Limb (tissue), 2 donors: ENCODE measurements at regions not wholly inside any gene's neighbourhood (a gene's known extent, or its start where the extent isn't known, plus 50 kb on each side); places are given as distances from the start of the nearest gene placed in this dataset.

Experiments used
- DNase-seq, 2 donors: peaks; one replicate each; pipeline ENCODE4 v3.0.0-alpha.2; 2016; ENCODE audit errors: extremely low spot score in 2 of 2

DNA sequence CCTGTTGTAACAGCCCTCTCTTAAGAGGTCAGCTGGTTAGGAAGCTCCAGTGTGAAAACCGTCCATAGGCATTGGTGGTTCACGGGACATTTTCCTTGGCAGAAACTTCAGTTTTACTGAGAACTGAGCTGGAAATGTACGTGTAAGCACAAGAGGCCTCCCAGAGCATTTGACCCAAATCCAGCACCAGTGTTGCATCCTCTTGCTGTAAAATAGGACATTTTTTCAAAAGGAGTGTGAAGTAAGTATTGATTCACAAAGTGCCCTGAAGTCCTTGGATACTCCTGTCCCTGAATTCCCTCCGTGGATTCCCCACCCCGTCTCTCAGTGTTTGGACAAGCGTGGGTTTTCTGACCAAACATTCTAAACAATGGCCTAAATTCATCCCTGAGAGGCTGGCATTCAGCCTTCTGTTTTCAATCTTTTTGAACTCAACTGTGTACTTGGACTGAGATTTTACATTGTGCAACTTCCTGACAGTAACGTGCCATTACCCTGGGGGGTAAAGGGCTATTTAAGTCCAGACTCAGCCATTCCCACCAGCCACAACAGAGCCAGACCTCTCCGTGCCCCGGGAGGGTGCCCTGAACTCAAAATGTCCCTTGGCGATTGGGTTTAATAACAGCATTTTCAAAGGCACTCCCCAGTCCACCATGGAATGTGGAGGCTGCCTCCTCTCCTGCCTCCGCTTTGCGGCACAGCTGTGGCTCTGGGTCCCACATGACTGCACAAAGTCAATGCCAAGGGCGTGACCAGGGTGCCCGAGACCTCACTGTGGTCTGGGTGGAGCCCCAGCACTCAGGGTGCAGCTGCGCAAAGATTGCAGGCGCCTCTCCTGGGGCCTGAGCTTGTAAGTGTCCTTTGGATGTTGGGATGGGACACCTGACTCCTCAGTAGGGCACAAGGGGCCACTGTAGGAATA lies 92.7 kb upstream of the AFDN start:
- DNase-seq: no peak

DNA sequence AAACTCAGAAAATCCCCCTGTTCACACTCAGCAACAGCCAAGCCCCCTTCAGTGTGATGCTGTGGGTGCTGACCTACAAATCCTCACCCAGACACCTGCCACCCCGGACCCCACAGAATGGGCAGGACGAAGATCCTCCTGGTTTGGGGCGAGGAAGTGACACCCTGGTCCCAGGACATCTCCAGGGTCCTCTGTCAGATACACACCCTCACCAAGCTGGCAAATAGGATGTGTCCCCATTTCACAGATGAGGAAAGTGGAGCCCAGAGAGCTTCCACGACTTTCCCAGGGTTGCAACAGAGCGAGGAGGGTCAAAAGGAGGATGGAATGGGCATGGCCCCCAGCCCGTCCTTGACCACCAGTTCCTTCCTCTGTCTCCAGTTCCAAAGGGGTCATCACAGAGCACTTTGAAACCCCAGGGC lies 92.0 kb upstream of the AFDN start:
- DNase-seq: peak in 1 of 2 donors; percentile 30

DNA sequence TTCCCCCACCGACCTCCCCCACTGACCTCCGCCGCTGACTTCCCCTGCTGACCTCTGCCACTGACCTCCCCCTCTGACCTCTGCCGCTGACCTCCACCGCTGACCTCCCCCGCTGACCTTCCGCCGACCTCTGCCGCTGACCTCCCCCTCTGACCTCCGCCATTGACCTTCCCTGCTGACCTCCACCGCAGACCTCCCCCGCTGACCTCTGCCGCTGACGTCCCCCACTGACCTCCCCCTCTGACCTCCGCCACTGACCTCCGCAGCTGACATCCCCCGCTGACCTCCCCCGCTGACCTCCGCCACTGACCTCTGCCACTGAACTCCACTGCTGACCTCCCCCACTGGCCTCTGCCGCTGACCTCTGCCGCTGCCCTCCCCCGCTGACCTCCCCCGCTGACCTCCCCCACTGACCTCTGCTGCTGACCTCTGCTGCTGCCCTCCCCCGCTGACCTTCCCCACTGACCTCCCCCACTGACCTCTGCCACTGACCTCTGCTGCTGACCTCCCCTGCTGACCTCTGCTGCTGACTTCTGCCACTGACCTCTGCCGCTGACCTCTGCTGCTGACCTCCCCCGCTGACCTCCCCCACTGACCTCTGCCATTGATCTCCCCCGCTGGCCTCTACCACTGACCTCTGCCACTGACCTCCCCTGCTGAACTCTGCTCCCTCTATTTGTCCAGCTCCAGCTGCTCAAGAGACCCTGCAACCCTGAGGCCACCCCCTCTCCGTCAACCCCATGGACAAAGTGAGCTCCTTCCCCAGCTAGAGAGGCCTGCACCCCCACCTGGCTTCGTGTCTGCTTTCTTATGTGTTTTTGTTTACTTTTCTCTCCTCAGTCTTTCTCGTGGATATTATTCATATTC lies 91.4 kb upstream of the AFDN start:
- DNase-seq: peak in 1 of 2 donors; percentile 38

DNA sequence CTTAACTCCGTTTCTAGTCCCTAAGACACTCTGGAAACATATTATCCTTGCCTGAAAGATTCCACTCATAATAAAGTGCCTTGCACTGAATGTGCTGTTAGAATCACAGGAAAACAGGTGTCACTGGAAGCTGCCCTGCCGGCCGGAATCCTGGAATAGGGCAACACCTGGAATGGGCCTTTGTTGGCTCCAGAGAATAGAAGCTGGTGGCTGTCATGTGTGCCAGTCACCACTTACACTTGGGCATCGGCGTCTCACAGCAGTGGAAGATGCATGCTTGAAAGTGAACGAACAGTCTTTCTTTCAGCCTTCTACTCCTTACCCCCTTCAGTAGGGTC lies 90.8 kb upstream of the AFDN start:
- DNase-seq: no peak

DNA sequence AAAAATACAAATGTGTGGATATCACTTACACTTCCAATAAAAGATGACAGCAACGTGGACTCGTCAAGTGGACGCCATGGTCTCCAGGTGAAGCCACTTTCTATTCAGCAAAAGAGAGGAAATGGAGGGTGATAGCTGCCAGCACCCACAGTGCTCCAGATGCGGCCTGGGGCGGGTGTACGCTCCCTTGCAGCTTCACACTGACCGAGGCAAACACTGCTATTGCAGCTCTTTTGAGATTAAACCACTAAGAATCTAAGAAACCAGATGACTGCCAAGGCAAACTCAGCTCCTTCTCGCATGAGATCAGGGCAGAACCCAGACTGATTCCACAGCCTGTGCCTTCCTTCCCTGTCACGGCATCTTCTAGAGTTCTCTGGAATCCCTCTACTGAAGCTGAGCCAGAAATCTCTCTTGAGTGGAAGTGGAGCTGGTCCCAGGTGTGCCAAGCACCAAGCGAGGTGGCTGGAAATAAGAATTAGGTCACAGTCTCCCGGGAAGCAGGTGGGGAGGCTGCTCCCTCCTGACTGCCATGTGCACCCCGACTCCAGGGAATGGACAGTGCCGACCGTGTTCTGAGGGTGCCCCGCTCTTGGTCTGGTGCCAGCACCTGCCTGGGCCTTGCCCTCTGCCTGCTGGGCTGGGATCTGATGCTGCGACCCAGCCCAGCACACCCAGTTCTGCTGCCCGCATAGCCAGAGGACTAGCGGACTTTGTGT lies 90.1 kb upstream of the AFDN start:
- DNase-seq: no peak

DNA sequence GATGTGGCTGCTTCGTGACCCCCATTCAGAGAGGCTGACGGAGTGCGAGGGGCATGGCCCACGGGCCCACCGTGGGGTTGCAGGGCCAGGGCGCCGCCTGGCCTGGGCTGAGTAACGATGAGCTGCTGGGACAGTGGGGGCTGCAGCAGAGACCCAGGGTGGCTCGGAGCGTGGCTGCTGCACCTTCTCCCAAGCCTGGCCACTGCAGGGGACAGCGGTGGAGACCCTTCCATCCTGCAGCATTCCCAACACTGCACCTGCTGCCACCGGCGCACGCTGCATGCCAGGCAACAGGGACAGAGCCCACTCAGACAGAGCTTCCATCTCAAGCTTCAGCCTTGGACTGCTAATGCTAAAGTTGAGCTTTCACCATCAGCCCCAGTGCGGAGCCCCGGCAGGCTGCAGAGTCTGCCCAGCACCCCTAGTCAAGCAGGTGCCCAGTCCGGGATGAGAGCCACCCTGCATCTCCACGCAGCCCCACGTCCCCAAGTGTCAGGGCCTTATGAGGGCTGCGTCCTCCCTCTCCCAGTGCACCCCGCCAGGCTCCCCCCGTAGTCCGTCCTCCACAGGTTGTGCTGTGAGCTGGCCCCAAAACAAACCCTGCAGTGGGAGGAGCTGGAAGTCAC lies 89.4 kb upstream of the AFDN start:
- no peak for DNase-seq

DNA sequence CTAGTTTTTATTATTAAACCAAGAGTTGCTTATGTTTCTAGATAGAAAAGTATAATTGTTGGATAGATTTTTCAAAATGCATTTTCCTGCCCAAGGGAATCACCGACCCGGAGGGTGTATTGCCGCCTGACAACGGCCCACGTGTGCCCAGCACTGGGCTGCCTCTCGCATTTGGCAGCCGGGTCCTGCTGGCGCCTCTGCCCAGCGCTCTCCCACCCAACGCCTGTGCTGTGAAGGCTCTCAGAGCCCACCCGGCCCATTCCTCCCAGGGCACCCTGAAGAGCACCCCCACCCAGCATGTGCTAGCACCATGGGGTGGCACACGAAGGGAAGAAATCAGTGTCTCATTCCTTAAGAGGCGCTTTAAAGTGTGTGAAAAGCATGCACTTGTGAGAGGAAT lies 88.3 kb upstream of the AFDN start:
- DNase-seq: no peak

DNA sequence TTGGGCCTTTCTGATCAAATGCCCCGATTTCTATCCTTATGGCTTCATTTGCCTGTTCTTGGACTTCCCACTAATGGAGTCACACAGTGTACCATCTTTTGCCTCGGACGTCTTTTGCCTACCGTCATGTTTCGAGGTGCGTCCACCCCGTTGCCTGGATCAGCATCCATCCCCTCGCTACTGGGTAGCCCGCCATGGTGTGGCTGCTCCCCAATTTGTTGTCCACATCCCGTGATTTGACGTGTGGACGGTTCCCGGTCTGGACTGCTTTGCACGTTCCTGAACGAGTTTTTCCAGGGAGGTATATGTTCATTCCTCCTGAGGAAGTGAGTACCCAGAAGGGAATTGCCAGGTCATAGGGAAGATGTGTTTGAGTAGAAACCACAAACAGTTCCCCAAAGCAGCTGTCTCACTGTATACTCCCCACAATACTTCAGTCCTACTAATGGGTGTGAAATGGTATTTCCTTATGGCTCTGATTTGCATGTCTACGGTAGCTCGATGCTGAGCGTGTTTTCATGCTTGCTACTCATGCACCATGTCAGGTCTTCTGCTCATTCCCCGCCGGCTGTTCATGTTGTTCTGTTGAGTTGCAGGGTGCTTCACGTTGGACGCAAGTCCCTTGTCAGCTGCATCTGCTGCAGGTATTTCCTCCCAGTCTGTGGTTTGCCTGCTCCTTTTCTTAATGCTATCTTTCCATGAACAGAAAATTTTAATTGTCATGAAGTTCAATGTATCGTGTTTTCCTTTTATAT lies 86.8 kb upstream of the AFDN start:
- DNase-seq: no peak

DNA sequence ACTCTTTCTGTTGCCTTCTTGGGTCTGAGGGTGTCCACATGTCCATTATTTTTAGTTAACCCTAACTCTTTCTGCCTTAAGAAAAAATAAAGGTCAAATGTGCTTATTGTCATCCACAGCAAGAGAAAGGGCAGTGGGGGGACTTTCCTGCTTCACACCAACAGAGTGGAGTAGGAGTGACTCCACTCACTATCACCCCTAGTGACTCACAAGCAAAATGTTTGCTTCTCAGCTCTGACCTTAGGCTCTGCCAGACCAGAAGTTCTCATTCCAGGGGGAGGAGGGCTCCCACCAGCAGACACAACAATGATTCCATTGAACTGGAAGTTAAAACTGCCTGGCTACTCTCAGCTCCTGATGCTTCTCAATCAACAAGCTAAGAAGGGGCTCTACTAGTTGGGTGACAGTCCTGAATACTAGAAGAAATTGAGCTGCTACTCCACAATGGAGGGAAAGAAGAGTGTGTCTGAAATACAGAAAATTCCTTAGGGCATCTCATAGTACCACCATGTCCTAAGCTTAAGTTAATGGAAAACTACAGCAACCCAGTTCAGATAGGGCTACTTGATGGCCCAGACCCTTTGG lies 83.9 kb upstream of the AFDN start:
- DNase-seq: no peak

DNA sequence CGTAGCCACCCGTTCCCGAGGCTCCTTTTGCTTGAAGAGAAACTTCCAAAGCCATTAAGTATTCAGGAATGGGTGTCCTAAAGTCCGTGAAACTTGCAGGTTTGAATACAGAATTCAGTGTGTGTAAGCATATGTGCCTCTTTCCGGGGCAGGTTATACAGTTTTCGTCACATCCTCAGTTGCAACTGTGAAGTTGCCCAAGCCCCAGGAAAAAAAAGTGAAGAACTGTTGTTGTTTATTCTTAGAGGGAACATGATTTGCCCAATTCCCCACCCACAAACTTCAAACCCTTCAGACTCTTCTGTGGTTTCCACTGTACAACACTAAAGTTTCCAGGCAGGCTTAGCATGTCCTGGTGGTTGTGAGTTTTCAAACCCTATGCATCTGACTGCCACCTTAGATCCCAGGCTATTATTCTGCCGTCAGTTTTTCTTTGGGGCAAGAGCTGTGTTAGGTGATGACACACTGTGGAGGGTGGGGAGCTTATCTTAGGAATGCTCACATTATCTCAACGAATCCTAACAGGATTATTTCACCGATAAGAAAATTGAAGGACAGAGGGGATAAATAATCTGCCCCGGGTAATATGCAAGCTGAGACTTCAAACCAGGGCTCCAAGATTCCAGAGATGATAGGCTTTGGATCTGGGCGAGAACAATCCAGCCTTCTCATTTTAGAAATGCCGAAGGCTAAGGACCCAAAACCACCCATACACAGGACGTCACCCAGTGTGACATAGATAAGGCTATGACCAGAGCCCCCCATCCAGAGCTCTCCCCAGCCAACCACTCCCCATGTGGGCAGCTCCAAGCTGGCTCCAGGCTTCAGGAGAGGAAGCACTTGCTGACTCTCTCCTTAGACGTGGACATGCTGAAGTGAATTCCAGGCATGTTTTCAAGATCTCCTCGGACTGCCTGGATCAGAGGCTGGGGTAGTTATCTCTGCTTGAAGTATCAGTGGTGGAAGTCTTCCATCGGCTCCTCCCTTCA lies 81.7 kb upstream of the AFDN start:
- DNase-seq: no peak

DNA sequence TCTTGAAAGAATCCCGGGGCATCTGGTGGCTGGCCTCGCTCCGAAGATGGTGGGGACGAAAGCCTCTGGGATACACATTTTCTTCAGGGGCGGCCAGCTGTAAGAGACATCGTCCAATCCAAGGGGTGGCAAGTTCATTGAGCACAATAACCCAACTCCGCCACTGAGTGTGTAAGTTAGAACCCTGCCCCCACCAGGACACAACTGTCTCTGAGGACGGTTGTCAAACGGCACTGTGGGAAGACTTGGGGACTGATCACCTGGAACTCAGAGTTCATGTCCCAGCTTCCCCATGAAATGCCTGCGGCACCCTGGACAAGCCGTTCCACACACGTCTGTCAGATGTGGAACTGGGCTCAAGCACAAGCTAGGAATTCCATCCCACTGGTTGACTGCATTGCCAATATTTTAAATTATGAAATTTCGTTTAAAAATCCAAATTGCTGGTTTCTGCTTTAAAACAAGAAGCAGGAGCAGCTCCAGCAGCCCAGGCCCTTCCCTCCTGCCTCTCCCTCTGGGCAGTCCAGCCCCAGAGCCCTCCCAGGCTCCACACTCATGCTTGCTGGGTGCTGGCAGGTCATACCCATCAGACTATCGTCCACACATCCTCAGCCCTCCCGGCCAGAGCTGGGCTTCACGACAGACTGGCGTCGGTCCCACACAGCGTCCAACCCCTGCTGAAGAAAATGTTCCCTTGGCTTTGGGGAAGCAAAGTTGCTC lies 80.9 kb upstream of the AFDN start:
- DNase-seq: no peak

DNA sequence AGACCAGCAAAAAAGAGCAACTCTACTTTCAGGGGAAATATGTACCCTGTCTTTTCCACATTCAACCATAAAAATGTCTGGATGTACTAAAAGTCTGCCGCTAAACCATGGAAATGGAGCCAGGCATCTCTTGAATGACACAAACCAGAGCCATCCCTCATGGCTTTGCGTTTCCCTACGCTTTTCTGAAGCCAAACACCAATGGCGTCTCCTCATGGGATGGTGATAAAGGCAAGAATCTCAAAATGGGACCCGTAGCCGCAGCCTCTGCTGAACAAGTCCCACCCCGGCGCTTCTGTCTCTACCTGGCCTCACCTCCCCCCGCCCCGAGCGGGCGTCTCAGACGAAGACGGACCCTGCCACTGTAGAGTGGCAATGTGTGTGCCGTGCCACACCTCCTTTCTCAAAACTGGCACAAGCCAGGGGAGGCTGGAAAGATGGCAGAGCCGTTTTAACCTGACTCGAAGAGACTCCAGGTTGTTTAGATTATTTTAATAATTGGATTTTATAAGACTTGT lies 80.3 kb upstream of the AFDN start:
- DNase-seq: no peak

DNA sequence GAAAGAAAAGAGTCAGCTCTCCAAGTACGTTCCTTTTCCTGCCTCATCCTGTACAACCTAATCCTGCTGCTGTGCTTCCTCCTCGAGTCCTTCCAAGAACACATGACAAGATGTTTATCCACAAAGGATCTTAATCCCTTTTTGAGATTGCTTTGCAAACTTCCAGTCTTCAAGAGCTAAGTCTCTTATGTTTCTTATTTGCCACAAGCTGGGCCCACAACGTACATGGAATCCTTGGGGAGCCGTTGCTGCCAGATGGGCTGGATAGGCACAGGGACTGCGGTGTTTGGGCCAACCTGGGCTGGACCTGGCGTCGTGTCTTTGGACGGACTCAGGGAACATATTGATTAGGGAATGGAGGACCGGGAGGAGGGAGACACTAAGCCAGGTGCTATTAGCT lies 79.7 kb upstream of the AFDN start:
- no peak for DNase-seq

DNA sequence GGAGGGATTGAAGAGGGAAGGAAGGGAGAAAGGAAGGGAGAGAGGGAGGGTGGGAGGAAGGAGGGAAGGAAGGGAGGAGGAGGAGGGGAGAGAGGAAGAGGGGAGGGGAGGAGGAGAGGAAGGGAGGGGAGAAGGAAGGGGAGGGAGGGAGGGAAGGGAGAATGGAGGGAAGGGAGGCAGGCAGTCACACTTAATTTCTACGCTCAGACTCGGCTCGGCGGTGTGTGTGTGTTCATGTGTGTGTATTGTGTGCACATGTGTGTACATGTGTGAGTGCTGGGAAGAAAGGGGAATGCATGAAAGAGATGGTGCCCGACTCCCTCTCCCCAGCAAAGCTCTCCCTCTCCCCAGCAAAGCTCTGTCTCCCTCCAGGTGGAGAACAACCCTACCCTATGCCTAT lies 79.1 kb upstream of the AFDN start:
- no peak for DNase-seq

DNA sequence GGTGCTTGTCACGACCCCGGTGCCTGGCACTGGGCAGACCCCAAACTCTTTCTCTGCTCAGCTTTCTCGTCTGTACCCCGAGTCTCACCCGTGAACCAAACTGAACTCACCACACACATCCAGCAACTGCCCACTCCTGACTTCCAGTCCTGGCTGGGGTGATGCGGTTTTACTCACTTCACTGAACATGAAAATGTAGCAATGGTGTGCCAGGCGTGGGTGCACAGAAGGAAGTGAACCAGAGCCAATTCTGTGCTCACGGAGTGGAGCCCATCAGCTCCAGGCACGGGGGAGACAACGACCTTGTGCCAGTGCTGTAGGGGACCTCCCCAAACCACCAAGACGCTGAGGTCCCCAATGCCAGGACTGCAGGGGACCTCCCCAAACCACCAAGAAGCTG lies 78.7 kb upstream of the AFDN start:
- DNase-seq: no peak

DNA sequence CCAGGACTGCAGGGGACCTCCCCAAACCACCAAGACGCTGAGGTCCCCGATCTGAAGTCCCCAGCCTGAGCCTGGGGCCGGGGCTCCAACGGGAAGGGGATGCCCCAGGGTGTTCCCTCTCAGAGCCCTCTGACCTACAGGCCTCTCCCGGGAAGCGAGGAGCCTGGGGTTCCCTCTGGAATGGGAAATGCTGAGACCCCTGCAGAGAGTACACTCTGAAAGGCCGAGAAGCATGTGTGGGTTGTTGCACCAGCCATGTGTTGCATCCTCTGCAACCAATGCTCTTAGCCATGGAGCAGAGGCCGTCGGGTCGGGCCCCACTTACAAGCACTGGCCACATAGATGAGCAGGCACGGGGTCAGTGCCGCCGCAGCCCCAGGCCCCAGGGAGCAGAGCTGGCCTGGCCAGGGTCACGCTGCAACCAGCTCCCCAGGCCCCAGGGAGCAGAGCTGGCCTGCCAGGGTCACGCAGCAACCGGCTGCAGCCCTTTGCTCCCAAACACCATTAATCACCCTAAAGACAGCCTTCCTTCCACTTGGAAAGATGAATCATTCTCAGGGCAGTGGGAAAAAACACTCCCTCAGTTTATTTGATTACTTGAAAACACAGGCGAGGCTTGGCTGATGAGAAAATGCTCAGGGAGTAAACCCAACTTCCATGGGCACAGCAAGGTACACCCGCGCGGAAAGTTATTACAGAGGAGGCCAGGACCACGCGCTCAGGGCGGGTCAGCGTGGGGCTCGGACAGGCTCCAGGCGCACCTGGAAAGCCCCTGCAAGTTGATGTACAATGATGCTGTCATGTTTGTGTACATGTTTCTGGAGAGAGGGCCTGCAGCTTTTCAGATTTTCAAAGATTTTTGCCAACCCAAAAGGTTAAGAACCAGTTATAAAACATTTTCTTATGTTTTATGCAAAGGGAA lies 78.0 kb upstream of the AFDN start:
- DNase-seq: no peak

DNA sequence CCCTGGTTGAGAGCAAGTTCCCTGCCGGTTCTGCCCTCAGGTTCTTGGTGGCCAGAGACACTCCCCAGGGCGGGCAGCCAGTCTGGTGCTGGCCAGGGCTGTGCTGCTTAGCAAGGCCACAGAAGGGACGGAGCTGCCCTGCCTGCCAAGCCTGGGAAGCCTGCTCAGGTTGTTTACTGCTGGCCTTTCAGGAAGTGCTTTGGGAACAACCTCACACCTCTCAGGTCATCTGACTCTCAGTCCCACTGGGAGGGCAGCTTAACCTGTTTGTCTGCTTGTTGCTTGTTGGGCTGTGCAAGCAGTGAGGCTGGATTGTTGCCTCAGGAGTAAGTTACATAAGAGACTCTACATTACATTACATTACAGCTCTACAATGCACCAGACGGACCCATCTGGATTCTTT lies 75.8 kb upstream of the AFDN start:
- no peak for DNase-seq
